ENCODE measurements at regions not wholly inside any gene's neighbourhood (a gene's known extent, or its start where the extent isn't known, plus 50 kb on each side); places are given as distances from the start of the nearest gene placed in this dataset.

- TF ChIP-seq CTCF (IDR thresholded peaks at IDR 0.05) (no peak), EP300 (IDR thresholded peaks at IDR 0.05; ENCODE audit: borderline replicate concordance in 1 of 2, low read depth in 1 of 2, low read length in 1 of 2) (no peak)
These were observed 563.7 kb upstream of the MDFIC2 start for GRCh38 chr3:70876154-70876553.
